Skin epidermis (tissue), 12 donors: ENCODE measurements at regions not wholly inside any gene's neighbourhood (a gene's known extent, or its start where the extent isn't known, plus 50 kb on each side); places are given as distances from the start of the nearest gene placed in this dataset.

Experiments used
- H3K27ac ChIP-seq, 21 experiments: fragments of 200-600 bp; sonication (generic) in 11 of 21; one replicate each; pipeline ENCODE4 v1.5.0; 2020; ENCODE audit warnings: mild to moderate bottlenecking in 3 of 21, inconsistent platforms in 2 of 21, moderate library complexity in 2 of 21
- H3K4me3 ChIP-seq, 7 experiments: fragments of 200-600 bp; sonication (generic) in 2 of 7; one replicate each; pipeline ENCODE4 v1.5.0; 2020; ENCODE audit warnings: inconsistent platforms in 2 of 7, mild to moderate bottlenecking in 2 of 7, moderate library complexity in 1 of 7

- Histone ChIP-seq H3K27ac (no peak overlapping the region), H3K4me3 (no peak overlapping the region)
Measured at GRCh38 chr16:6956511-6956910, 376.1 kb upstream of the RBFOX1 start.

DNA sequence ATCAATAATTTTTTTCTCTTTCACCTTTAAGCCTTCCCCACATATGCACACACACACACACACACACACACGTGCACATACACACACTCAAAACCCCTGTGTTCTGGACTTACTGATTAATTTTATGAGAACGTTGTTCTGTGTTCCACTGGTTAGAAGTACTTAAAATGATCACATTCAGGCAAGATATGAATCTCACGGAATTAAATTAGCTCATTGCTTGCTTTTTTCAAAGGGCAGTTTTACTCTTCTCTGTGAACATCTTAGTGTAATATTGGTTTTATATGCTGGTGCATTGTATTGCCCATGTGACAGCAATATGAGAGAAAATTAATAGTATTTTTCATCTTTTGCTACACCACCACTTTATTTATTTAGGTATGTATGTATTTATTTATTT, 377.3 kb upstream of the RBFOX1 start:
- Histone ChIP-seq H3K27ac (no peak overlapping the region), H3K4me3 (no peak overlapping the region)

DNA sequence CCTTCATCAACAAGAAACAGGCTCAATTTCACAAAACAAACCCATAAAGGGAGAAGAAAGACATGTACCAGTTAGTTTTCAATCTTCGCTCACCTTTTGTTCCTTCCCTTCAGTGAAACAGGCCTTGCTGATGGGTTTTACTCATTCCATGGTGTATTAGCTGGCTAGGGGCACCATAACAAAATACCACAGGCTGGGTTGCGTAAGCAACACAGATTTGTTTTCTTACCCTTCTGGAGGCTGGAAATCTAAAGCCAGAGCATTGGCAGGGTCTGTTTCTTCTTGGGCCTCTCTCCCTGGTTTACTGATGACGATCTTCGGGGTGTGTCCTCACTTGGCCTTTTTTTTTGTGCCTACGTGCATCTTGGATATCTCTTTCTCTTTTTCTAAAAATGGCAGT, 383.4 kb upstream of the RBFOX1 start:
- H3K4me3 ChIP-seq, result no peak overlapping the region
- H3K27ac ChIP-seq, result no peak overlapping the region

DNA sequence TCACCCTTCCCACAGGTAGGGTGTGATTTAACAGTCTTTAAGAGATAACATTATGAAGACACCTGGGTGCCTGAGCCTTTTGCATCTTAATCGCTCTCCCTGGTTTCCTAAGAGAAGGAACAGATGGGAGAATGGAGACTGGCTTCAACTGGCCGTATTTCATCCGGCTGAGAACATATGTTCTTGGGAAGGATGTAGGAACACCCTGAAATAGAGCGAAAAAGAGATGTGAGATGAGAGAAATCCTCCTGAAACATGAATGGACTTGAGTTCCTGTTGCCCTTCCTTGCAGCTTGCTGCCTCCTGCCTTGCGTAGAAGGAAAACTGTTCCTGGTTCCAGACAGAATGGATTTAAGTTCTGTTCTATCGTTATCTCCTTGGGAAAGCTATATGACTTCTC, 385.4 kb upstream of the RBFOX1 start:
- Histone ChIP-seq H3K27ac (no peak overlapping the region), H3K4me3 (no peak overlapping the region)

GRCh38 chr16:6946802-6947201, 385.8 kb upstream of the RBFOX1 start:
- Histone ChIP-seq H3K4me3 (no peak overlapping the region), H3K27ac (no peak overlapping the region)

DNA sequence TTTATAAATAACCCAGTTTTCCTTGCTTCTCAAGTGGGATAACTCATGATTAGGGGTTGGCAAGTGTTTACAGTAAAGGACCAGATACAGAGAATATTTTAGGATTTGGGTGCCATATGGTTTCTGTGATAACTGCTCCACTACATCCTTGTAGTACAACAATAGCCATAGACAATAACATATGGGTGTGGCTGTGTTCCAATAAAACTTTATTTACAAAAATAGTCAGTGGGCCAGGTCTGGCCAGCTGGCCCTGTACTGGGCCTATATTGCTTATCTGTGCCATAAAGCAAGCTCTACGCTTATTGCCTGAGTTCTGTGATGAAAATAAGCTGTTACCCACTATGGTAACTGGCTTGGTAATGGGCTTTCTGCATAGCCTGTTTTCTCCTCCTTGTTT, 386.5 kb upstream of the RBFOX1 start:
- Histone ChIP-seq H3K27ac (no peak overlapping the region), H3K4me3 (no peak overlapping the region)

DNA sequence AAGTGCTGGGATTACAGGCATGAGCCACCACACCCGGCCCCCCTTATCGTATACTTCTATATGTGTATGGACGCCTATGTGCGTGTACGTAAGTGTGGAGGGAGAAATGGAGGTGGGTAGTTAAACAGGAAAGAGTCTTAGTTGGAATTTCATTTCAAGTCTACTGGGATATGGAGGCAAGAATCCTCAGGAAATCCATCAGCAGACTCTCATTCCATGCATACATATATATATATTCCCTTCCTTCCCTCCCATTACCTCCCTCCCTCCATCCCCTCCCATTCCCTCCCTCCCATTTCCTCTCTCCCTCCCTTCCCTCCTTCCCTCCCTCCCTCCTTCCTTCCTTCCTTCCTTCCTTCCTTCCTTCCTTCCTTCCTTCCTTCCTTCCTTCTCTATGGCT, 391.7 kb upstream of the RBFOX1 start:
- H3K27ac ChIP-seq, result no peak overlapping the region
- H3K4me3 ChIP-seq, result no peak overlapping the region

DNA sequence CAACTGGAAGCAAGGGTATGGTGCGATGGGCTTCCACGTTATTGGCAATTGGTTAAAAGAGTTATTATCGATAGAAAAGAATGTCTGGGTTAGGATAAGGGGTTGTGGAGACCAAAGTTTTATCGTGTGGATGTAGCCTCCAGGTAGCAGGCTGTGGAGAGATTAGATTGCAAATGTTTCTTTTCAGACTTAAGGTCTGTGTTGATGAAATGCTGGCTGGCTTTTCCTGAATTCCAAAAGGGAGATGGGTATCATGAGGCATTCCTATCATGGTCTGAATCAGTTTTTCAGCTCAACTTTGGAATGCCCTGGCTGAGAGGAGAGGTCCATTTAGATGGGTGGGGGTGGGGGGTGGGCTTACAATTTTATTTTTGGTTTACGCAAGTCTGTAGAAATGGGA, 395.0 kb upstream of the RBFOX1 start:
- no peak overlapping the region for H3K4me3 ChIP-seq
- no peak overlapping the region for H3K27ac ChIP-seq

- Histone ChIP-seq H3K27ac (no peak overlapping the region), H3K4me3 (no peak overlapping the region)
Measured at GRCh38 chr16:6932871-6933385, 399.7 kb upstream of the RBFOX1 start.

DNA sequence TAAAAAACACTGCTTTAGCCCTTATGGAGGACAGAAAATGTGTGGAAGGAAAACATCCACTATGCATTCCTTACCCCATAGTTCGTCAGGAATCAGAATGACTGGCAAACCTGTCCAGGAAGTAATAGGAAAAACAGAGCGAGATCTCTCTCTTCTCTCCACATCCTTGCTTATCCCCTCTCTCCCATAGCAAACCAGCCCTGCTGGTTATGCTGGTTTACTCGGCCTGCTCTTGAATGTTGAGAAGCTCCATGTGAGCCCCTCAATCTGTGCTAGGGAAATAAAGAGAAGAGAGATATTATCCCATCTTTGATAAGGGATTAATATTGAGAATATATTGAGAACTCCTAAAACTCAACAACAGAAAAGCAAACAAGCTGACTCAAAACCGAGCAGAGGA, 402.8 kb upstream of the RBFOX1 start:
- Histone ChIP-seq H3K27ac (no peak overlapping the region), H3K4me3 (no peak overlapping the region)

- H3K4me3 ChIP-seq, result no peak overlapping the region
Measured at GRCh38 chr16:6926762-6927161, 405.9 kb upstream of the RBFOX1 start.

GRCh38 chr16:6926341-6926740, 406.3 kb upstream of the RBFOX1 start:
- Histone ChIP-seq H3K27ac (no peak overlapping the region), H3K4me3 (no peak overlapping the region)

More at GRCh38 chr16:6926762-6927161, 405.9 kb upstream of the RBFOX1 start:
- no peak overlapping the region for H3K27ac ChIP-seq

DNA sequence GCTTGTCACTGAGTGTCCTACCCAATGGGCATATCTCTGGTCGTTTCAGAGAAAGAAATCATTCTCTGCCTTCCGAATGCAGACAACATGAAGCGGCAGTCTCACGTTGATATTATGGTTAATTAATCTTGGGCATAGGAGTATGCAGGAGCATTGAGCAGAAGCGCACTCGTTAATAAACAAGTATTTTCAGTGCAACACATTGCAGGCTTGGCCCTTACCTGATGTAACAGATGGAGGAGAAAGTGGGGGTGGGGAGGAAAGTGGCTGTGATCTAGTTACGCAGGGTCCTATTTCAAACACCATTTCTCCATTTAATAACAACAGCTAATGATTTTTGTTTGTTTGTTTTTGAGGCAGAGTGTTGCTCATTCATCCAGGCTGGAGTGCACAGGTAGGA, 414.0 kb upstream of the RBFOX1 start:
- no peak overlapping the region for H3K27ac ChIP-seq
- no peak overlapping the region for H3K4me3 ChIP-seq

GRCh38 chr16:6916946-6917345, 415.7 kb upstream of the RBFOX1 start:
- no peak overlapping the region for H3K27ac ChIP-seq
- no peak overlapping the region for H3K4me3 ChIP-seq

GRCh38 chr16:6913566-6913965, 419.1 kb upstream of the RBFOX1 start:
- H3K27ac ChIP-seq, result no peak overlapping the region
- no peak overlapping the region for H3K4me3 ChIP-seq

DNA sequence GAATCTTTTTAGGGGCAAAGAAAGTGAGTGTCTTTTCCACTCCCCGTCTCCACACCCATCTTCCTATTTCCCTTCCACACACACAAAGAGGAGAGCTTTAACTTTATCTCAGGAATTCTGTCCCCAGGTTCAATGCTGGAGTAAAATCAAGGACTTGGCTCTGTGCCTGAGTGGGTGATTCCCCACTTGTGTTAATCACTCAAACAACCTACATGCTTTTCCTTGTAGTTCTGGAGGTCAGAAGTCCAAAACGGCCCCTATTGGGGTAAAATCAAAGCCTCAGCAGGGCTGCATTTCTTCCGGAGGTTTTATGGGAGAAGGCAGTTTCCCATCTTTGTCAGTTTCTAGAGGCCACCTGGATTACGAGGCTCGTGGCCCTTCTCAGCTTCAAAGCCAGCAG, 422.3 kb upstream of the RBFOX1 start:
- Histone ChIP-seq H3K27ac (no peak overlapping the region), H3K4me3 (no peak overlapping the region)

GRCh38 chr16:6905601-6906000, 427.0 kb upstream of the RBFOX1 start:
- no peak overlapping the region for H3K27ac ChIP-seq
- no peak overlapping the region for H3K4me3 ChIP-seq

DNA sequence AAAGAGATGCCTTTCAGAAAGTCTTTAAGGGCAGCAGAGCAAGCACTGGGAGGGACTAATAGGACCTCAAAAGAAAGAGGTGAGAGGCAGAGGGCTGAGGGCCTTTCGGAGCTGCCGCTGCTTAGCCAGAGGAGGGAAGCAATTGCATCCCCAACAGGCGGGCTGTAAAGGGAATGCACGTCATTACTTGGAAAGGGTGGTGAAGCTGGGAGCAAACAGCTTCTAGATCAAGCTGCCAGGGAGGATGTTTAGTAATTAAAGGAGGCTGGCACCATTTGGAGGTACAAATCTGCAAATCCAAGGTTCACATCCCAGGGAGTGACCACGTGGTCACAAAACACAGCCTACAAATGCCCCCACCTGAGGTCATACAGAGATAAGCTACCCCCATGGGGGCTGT, 429.0 kb upstream of the RBFOX1 start:
- Histone ChIP-seq H3K4me3 (no peak overlapping the region), H3K27ac (no peak overlapping the region)

- Histone ChIP-seq H3K4me3 (no peak overlapping the region), H3K27ac (no peak overlapping the region)
Measured at GRCh38 chr16:6898896-6899295, 433.7 kb upstream of the RBFOX1 start.

DNA sequence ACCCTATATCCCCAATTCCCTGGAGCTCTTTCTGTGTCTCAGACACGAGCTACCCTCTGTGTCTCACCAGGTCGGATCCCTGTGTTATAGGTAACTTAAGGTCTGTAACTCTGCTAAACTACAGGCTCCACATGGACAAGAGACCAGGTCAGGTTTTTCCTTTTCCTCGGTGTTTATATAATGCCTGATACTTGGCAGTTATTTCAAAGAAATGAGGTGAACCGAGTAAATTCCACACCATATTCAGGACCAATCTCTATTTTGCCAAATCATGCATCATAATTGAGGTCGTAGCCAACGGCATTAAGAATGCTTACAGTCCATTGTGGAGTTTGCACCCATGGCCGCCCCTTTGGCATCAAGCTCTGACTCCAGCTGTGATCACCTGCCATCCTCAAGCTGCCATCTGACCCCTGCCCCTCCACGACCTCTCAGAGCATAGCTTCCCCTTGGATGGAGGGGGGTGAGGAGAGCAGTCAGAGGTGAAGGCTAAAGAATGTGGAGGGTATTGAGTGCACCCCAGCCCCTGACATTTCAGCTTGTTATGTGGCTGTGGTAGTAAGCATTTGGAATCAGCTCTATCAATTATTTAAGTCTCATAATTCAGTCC, 434.7 kb upstream of the RBFOX1 start:
- H3K27ac ChIP-seq, result no peak overlapping the region
- no peak overlapping the region for H3K4me3 ChIP-seq

DNA sequence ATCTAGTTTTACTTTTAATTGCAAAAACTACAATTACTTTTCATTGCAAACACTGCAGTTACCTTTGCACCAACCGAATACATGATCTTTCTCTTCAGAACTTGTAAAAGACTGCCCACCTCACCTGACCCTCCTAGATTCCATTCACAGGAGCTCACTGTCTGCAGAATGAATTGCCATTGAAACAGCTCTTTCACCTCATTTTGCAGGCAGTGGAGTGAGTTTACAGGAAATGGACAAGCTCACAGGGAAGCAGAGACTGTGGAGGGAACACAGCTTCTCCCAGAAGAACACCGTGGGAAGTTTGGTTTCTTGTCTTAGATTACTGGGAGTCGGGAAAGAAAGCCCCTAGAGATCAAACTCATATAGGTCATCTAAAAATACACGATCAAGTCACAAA, 439.7 kb upstream of the RBFOX1 start:
- Histone ChIP-seq H3K27ac (no peak overlapping the region), H3K4me3 (no peak overlapping the region)

- H3K27ac ChIP-seq, result no peak overlapping the region
- H3K4me3 ChIP-seq, result no peak overlapping the region
Measured at GRCh38 chr16:6891496-6891895, 441.1 kb upstream of the RBFOX1 start.
